H1 (cell line): ENCODE measurements at regions not wholly inside any gene's neighbourhood (a gene's known extent, or its start where the extent isn't known, plus 50 kb on each side); places are given as distances from the start of the nearest gene placed in this dataset.
A peak's percentile ranks its signal among the peaks of the same experiment; 100 is the strongest.

Experiments used
- CTCF ChIA-PET: fragments of 300-600 bp; sonication (Branson Sonifier 250); formaldehyde crosslinking; loops from one replicate; lab custom pipeline; 2021; ENCODE audit not compliant: partially characterized antibody; lab: Charles Lee
- POLR2A ChIA-PET: fragments of 300-600 bp; sonication (Branson Sonifier 250); formaldehyde crosslinking; loops from one replicate; lab custom pipeline; 2021; ENCODE audit warnings: inconsistent platforms; ENCODE audit not compliant: partially characterized antibody; lab: Charles Lee
- DNase-seq, 2 experiments: peaks; one replicate each; pipeline versions ENCODE4 v3.0.0 to v3.0.0-alpha.2; 2010 to 2022; ENCODE audit warnings: low spot score in 2 of 2, low read depth in 1 of 2, mixed read lengths in 1 of 2
- FAIRE-seq: peaks from 2 replicates; lab custom pipeline; 2011; peaks lifted over from hg19 to GRCh38; lab: Jason Lieb, UNC
- H2AFZ ChIP-seq: 2 replicates; pipeline ENCODE4 v1.8.1; 2012; ENCODE audit warnings: low read length, inconsistent platforms
- H2AK5ac ChIP-seq: 2 replicates; pipeline ENCODE4 v1.6.1; 2013; ENCODE audit warnings: low read depth, low read length
- H2BK120ac ChIP-seq: replicated peaks from 2 replicates; pipeline ENCODE3; 2013; ENCODE audit warnings: low read depth, low read length, inconsistent platforms
- H2BK12ac ChIP-seq: 2 replicates; pipeline ENCODE4 v1.6.1; 2013; ENCODE audit warnings: low read depth, low read length
- H2BK15ac ChIP-seq: 2 replicates; pipeline ENCODE4 v1.6.1; 2013; ENCODE audit warnings: low read length
- H2BK20ac ChIP-seq: 2 replicates; pipeline ENCODE4 v1.6.1; 2013; ENCODE audit warnings: low read length
- H2BK5ac ChIP-seq: 2 replicates; pipeline ENCODE4 v1.6.1; 2013; ENCODE audit warnings: low read depth, low read length
- H3K14ac ChIP-seq: 2 replicates; pipeline ENCODE4 v1.6.1; 2013; ENCODE audit warnings: inconsistent platforms; ENCODE audit not compliant: insufficient read length
- H3K18ac ChIP-seq: 2 replicates; pipeline ENCODE4 v1.6.1; 2013; ENCODE audit warnings: low read length; ENCODE audit errors: extremely low read depth
- H3K23ac ChIP-seq: 2 replicates; pipeline ENCODE4 v1.6.1; 2013; ENCODE audit warnings: inconsistent platforms; ENCODE audit not compliant: insufficient read length
- H3K23me2 ChIP-seq: 2 replicates; pipeline ENCODE4 v1.6.1; 2013; ENCODE audit warnings: low read depth, low read length
- H3K27ac ChIP-seq: 2 replicates; pipeline ENCODE4 v1.6.1; 2011; ENCODE audit warnings: low read depth, low read length, inconsistent platforms
- H3K27me3 ChIP-seq, 4 experiments: replicated peaks in 1 of 4; 1 replicate in 1 of 4; 2 replicates in 3 of 4; pipeline versions ENCODE4 v1.6.1 to v1.8.1; 2011 to 2013; ENCODE audit warnings: low read length in 3 of 4, mild to moderate bottlenecking in 3 of 4, inconsistent platforms in 2 of 4, mixed read lengths in 2 of 4, moderate library complexity in 1 of 4; ENCODE audit not compliant: control insufficient read depth in 3 of 4, insufficient read depth in 3 of 4; ENCODE audit errors: extremely low read depth in 1 of 4
- H3K36me3 ChIP-seq, 4 experiments: 2 replicates each; pipeline versions ENCODE4 v1.6.1 to v1.8.1; 2011 to 2013; ENCODE audit warnings: mild to moderate bottlenecking in 4 of 4, low read length in 3 of 4, moderate library complexity in 2 of 4, control low read depth in 1 of 4, inconsistent platforms in 1 of 4; ENCODE audit not compliant: insufficient read depth in 4 of 4, control insufficient read depth in 2 of 4
- H3K4ac ChIP-seq: replicated peaks from 2 replicates; pipeline ENCODE3; 2013; ENCODE audit warnings: low read length, low read depth, mixed read lengths, inconsistent platforms; ENCODE audit not compliant: insufficient read length
- H3K4me1 ChIP-seq, 4 experiments: replicated peaks in 1 of 4; 1 replicate in 1 of 4; 2 replicates in 3 of 4; pipeline versions ENCODE4 v1.6.1 to v1.8.1; 2011 to 2013; ENCODE audit warnings: low read length in 3 of 4, inconsistent platforms in 2 of 4, mixed read lengths in 1 of 4; ENCODE audit not compliant: insufficient read depth in 4 of 4, control insufficient read depth in 3 of 4
- H3K4me2 ChIP-seq, 2 experiments: 2 replicates each; pipeline versions ENCODE4 v1.6.1 to v1.8.1; 2011 to 2013; ENCODE audit warnings: low read depth in 2 of 2, low read length in 2 of 2, control low read depth in 1 of 2, inconsistent platforms in 1 of 2, mild to moderate bottlenecking in 1 of 2; ENCODE audit not compliant: insufficient read depth in 1 of 2
- H3K4me3 ChIP-seq, 4 experiments: fragments of 200-600, 300-600 bp in 1 of 4; sonication (generic), shearing (Covaris generic), sonication (Bioruptor Twin) in 1 of 4; 2 replicates each; pipeline versions ENCODE4 v1.5.1 to v1.8.1; 2011 to 2016; ENCODE audit warnings: low read length in 4 of 4, low read depth in 3 of 4, control low read depth in 2 of 4, inconsistent platforms in 2 of 4, mild to moderate bottlenecking in 2 of 4, mixed read lengths in 1 of 4, moderate library complexity in 1 of 4; ENCODE audit not compliant: insufficient read depth in 2 of 4; ENCODE audit errors: extremely low read depth in 1 of 4
- H3K56ac ChIP-seq: replicated peaks from 2 replicates; pipeline ENCODE3; 2013; ENCODE audit warnings: low read depth, mild to moderate bottlenecking, mixed read lengths, low read length, inconsistent platforms; ENCODE audit not compliant: insufficient read length
- H3K79me1 ChIP-seq: 2 replicates; pipeline ENCODE4 v1.6.1; 2013; ENCODE audit warnings: low read depth, low read length, control low read depth
- H3K79me2 ChIP-seq, 2 experiments: 2 replicates each; pipeline versions ENCODE4 v1.6.1 to v1.8.1; 2012 to 2013; ENCODE audit warnings: low read length in 2 of 2, mild to moderate bottlenecking in 2 of 2, inconsistent platforms in 1 of 2; ENCODE audit not compliant: insufficient read depth in 2 of 2, control insufficient read depth in 1 of 2
- H3K9ac ChIP-seq, 4 experiments: replicated peaks in 1 of 4; 1 replicate in 1 of 4; 2 replicates in 3 of 4; pipeline versions ENCODE4 v1.6.1 to v1.8.1; 2011 to 2013; ENCODE audit warnings: low read depth in 3 of 4, low read length in 3 of 4, control low read depth in 2 of 4, mild to moderate bottlenecking in 2 of 4, moderate library complexity in 2 of 4, inconsistent platforms in 1 of 4; ENCODE audit errors: extremely low read depth in 1 of 4
- H3K9me3 ChIP-seq, 2 experiments: 2 replicates each; pipeline versions ENCODE4 v1.6.1 to v1.8.1; 2012 to 2013; ENCODE audit warnings: mild to moderate bottlenecking in 2 of 2, moderate library complexity in 2 of 2, control low read depth in 1 of 2, inconsistent platforms in 1 of 2, low read depth in 1 of 2, low read length in 1 of 2, mixed read lengths in 1 of 2; ENCODE audit not compliant: insufficient read depth in 2 of 2
- H4K20me1 ChIP-seq, 2 experiments: replicated peaks in 1 of 2; 2 replicates each; pipeline versions ENCODE3 to v1.8.1; 2011 to 2013; ENCODE audit warnings: inconsistent platforms in 2 of 2, low read length in 2 of 2, mild to moderate bottlenecking in 1 of 2; ENCODE audit not compliant: insufficient read depth in 2 of 2, control insufficient read depth in 1 of 2
- H4K5ac ChIP-seq: 2 replicates; pipeline ENCODE4 v1.6.1; 2013; ENCODE audit warnings: low read length, low read depth, mixed read lengths, inconsistent platforms; ENCODE audit not compliant: insufficient read length
- H4K8ac ChIP-seq: 2 replicates; pipeline ENCODE4 v1.8.0; 2013; ENCODE audit warnings: mild to moderate bottlenecking, moderate library complexity, low read length, inconsistent platforms; ENCODE audit not compliant: insufficient read depth; ENCODE audit errors: extremely low read depth
- H4K91ac ChIP-seq: replicated peaks from 2 replicates; pipeline ENCODE3; 2013; ENCODE audit warnings: low read length, mixed read lengths, inconsistent platforms; ENCODE audit not compliant: insufficient read length
- ATF2 ChIP-seq: IDR thresholded peaks from 2 replicates; pipeline ENCODE4 v1.6.1; 2012; ENCODE audit warnings: low read length, inconsistent platforms
- BCL11A ChIP-seq, 2 experiments: IDR thresholded peaks; one replicate each; pipeline ENCODE4 v1.6.1; 2011; ENCODE audit warnings: low read depth in 2 of 2, low read length in 2 of 2, mild to moderate bottlenecking in 2 of 2
- HDAC2 ChIP-seq, 2 experiments: fragments of 300-600 bp in 1 of 2; sonication (generic) in 1 of 2; IDR thresholded peaks; 2 replicates each; pipeline ENCODE4 v1.6.1; 2011 to 2012; ENCODE audit warnings: low read depth in 2 of 2, low read length in 2 of 2, mild to moderate bottlenecking in 2 of 2, moderate library complexity in 2 of 2, borderline replicate concordance in 1 of 2, inconsistent platforms in 1 of 2
- RAD21 ChIP-seq, 2 experiments: IDR thresholded peaks in 1 of 2; conservative IDR thresholded peaks in 1 of 2; 2 replicates each; pipeline ENCODE4 v1.6.1; 2011; ENCODE audit warnings: low read depth in 2 of 2, low read length in 2 of 2, improper control_type of control experiment in 1 of 2, inconsistent platforms in 1 of 2, mild to moderate bottlenecking in 1 of 2, moderate library complexity in 1 of 2
- SP1 ChIP-seq: IDR thresholded peaks from 2 replicates; pipeline ENCODE4 v1.6.1; 2011; ENCODE audit warnings: low read depth, low read length
- WGBS, 2 experiments: shearing (Covaris generic) in 1 of 2; methylation state at CpG; one replicate each; pipeline versions ENCODE4 v1.1.6 to v1.1.7; 2013 to 2015; ENCODE audit warnings: low lambda C conversion rate in 2 of 2, mixed read lengths in 2 of 2, inconsistent platforms in 1 of 2, low coverage in 1 of 2, missing lambda C conversion rate in 1 of 2; ENCODE audit not compliant: insufficient replicate concordance in 2 of 2, insufficient coverage in 1 of 2, insufficient read length in 1 of 2; ENCODE audit errors: extremely low coverage in 1 of 2, missing lambda C conversion rate in 1 of 2; 5-methylcytosine and 5-hydroxymethylcytosine counted together
- TF ChIP-seq, protein P1 (sequence below): IDR thresholded peaks from 2 replicates; pipeline ENCODE4 v1.6.1; 2011; ENCODE audit warnings: low read length, improper control_type of control experiment

GRCh38 chr4:129328162-129328561 is 232.2 kb downstream of the C4orf33 start:
- Histone ChIP-seq H3K23me2 (no peaks in the 10 kb centered on the region), H2BK5ac (no peak overlapping the region), H2AFZ (no peak overlapping the region), H2BK120ac (no peak overlapping the region), H3K9ac (no peak overlapping the region), H3K18ac (no peak overlapping the region), H3K14ac (no peak overlapping the region), H2AK5ac (no peak overlapping the region), H3K4me1 (0 out of 7 replicates have a peak, but pooled peaks cover 0 to under 1% (median 0%) of the 10 kb centered on the region in 4 experiments), H4K20me1 (no peaks in the 10 kb centered on the region), H3K4ac (no peak overlapping the region), H3K27ac (no peak overlapping the region), H3K79me2 (no peaks in the 10 kb centered on the region), H3K4me2 (no peak overlapping the region), H2BK20ac (no peak overlapping the region), H2BK12ac (no peak overlapping the region), H4K91ac (no peak overlapping the region), H3K9me3 (0 out of 4 replicates have a peak, but pooled peaks cover 0 to 3% of the 10 kb centered on the region in 2 experiments), H2BK15ac (no peak overlapping the region), H4K8ac (no peak overlapping the region), H3K23ac (no peak overlapping the region), H4K5ac (peak overlapping the region; percentile 11), H3K4me3 (no peak overlapping the region), H3K79me1 (no peaks in the 10 kb centered on the region), H3K56ac (no peak overlapping the region), H3K36me3 (no peaks in the 10 kb centered on the region), H3K27me3 (no peaks in the 10 kb centered on the region)
- TF ChIP-seq RAD21 (IDR thresholded peaks at IDR 0.05 in 1 of 2, conservative IDR thresholded peaks at IDR 0.05 in 1 of 2; ENCODE audit: low read depth in 2 of 2, low read length in 2 of 2) = no peak
- TF ChIP-seq SP1 = no peak
- no peak for TF ChIP-seq ATF2
- TF ChIP-seq, protein P1, sequence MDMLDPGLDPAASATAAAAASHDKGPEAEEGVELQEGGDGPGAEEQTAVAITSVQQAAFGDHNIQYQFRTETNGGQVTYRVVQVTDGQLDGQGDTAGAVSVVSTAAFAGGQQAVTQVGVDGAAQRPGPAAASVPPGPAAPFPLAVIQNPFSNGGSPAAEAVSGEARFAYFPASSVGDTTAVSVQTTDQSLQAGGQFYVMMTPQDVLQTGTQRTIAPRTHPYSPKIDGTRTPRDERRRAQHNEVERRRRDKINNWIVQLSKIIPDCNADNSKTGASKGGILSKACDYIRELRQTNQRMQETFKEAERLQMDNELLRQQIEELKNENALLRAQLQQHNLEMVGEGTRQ = no peak
- TF ChIP-seq BCL11A (IDR thresholded peaks at IDR 0.05; ENCODE audit: low read depth in 2 of 2, low read length in 2 of 2) = no peak
- no peak for TF ChIP-seq HDAC2 (IDR thresholded peaks at IDR 0.05; ENCODE audit: borderline replicate concordance in 1 of 2, low read depth in 2 of 2, low read length in 2 of 2)
- WGBS, 2 experiments = 87% methylated on average over 3 of the region's 3 CpGs; no CpG with 5 or more reads in 1 of the 2 experiments
- POLR2A ChIA-PET = no interaction called here
- CTCF ChIA-PET = interaction anchor here (0.6 to 1.0 kb wide), 4 partner anchors 8 to 821 kb away, joined by 3 to 4 read pairs (median 3); no protein-coding TSS in a partner anchor
- DNase-seq = no peak
- FAIRE-seq = no peak
